B cell (primary cell): ENCODE measurements at regions not wholly inside any gene's neighbourhood (a gene's known extent, or its start where the extent isn't known, plus 50 kb on each side); places are given as distances from the start of the nearest gene placed in this dataset.

Source experiments
- CTCF ChIP-seq: fragments of 200-600 bp; IDR thresholded peaks from one replicate; pipeline ENCODE4 v1.8.0; 2022; ENCODE audit warnings: antibody characterized with exemption, mild to moderate bottlenecking
- EZH2 ChIP-seq: IDR thresholded peaks from 2 replicates; pipeline ENCODE4 v1.6.1; 2012; ENCODE audit warnings: borderline replicate concordance, low read depth, mild to moderate bottlenecking, moderate library complexity, low read length; ENCODE audit not compliant: insufficient read depth, poor library complexity, severe bottlenecking

DNA sequence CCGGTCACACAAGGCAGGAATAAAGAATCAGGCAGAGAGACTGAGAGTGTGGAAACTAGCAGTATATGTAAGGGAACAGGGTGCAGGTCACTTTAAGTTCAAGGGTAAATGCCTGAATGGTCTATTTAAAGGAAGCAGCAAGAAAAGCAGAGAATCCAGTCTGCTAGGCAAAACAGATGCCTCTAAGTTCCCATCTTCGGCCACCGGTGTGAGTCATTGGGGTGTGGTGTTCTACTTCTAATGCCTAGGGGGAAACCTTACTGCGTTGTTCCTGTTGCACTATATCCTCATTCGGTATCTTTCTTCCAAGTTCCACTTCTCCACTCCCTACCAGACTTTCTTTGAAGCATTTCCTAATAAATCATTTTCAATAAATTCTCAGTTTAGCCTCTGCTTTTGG is 259.9 kb downstream of the HHIPL2 start:
- TF ChIP-seq EZH2 (no peak), CTCF (no peak)
